Activated CD8-positive, alpha-beta T cell treated with anti-CD3 and anti-CD28 coated beads for 36 hours (primary cell): ENCODE measurements at regions not wholly inside any gene's neighbourhood (a gene's known extent, or its start where the extent isn't known, plus 50 kb on each side); places are given as distances from the start of the nearest gene placed in this dataset.

Experiments used
- ATAC-seq: fragments of 200-7000 bp; cut with Tn5 transposase; one replicate; pipeline ENCODE4 v1.10.0; 2021; ENCODE audit warnings: mild to moderate bottlenecking, moderate library complexity
- CTCF ChIA-PET: fragments of 350-600 bp; sonication (Branson Sonifier 250); formaldehyde crosslinking; loops from one replicate; lab custom pipeline; 2021; ENCODE audit warnings: antibody characterized with exemption; lab: Charles Lee
- POLR2A ChIA-PET: fragments of 350-600 bp; sonication (Branson Sonifier 250); formaldehyde crosslinking; loops from one replicate; lab custom pipeline; 2021; ENCODE audit warnings: antibody characterized with exemption; lab: Charles Lee
- DNase-seq: peaks from one replicate; pipeline ENCODE4 v3.0.0-alpha.2; 2020
- H3K27ac Mint-ChIP-seq: one replicate; pipeline ENCODE4 v1.8.0; 2021; ENCODE audit warnings: mild to moderate bottlenecking, mixed read lengths
- H3K27me3 Mint-ChIP-seq: one replicate; pipeline ENCODE4 v1.8.0; 2021; ENCODE audit warnings: mixed read lengths
- H3K36me3 Mint-ChIP-seq: one replicate; pipeline ENCODE4 v1.8.0; 2021; ENCODE audit warnings: low read depth, mixed read lengths
- H3K4me1 Mint-ChIP-seq: one replicate; pipeline ENCODE4 v1.8.0; 2021; ENCODE audit warnings: low read depth, mixed read lengths
- H3K4me3 Mint-ChIP-seq: one replicate; pipeline ENCODE4 v1.8.0; 2021; ENCODE audit warnings: mild to moderate bottlenecking, moderate library complexity, mixed read lengths
- H3K9me3 Mint-ChIP-seq: one replicate; pipeline ENCODE4 v1.8.0; 2021; ENCODE audit warnings: mixed read lengths
- intact Hi-C: fragments of 100-400 bp; cut with micrococcal nuclease; formaldehyde crosslinking; loops from one replicate; pipeline ENCODE4 v1.10.0; 2022
- TF ChIP-seq, protein P1 (sequence below): fragments of 200-600 bp; IDR thresholded peaks from one replicate; pipeline ENCODE4 v1.8.0; 2022; ENCODE audit warnings: antibody characterized with exemption, mild to moderate bottlenecking

DNA sequence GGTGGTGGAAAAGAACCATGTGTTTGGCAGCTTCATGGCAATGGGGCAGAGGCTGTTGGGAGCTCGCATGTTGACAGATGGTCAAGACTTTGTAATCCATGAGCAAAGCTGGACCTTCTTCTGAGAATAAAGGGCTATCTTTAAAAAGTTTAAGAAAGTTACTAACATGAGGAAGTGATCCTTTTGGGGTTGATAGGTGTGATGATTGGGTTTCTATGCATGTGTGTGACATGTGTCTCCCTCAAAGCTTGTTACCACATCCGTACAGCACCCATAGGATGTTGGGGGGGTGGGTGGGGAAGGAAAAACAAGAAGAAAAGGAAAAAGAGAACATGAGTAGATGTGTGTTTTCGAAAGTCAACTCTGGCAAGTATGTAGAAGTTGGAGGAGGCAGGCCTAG is 123.0 kb upstream of the TLR3 start:
- H3K27ac Mint-ChIP-seq = no peak overlapping the region
- DNase-seq (no peak), ATAC-seq (no peak)
- no peaks in the 10 kb centered on the region for H3K4me1 Mint-ChIP-seq
- ChIA-PET POLR2A (no interaction called here), CTCF (no interaction called here)
- H3K36me3 Mint-ChIP-seq = no peaks in the 10 kb centered on the region
- H3K27me3 Mint-ChIP-seq = peaks cover 9% of the 10 kb centered on the region
- TF ChIP-seq, protein P1, sequence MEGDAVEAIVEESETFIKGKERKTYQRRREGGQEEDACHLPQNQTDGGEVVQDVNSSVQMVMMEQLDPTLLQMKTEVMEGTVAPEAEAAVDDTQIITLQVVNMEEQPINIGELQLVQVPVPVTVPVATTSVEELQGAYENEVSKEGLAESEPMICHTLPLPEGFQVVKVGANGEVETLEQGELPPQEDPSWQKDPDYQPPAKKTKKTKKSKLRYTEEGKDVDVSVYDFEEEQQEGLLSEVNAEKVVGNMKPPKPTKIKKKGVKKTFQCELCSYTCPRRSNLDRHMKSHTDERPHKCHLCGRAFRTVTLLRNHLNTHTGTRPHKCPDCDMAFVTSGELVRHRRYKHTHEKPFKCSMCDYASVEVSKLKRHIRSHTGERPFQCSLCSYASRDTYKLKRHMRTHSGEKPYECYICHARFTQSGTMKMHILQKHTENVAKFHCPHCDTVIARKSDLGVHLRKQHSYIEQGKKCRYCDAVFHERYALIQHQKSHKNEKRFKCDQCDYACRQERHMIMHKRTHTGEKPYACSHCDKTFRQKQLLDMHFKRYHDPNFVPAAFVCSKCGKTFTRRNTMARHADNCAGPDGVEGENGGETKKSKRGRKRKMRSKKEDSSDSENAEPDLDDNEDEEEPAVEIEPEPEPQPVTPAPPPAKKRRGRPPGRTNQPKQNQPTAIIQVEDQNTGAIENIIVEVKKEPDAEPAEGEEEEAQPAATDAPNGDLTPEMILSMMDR = no peak
- intact Hi-C loops = no loop called here
- no peaks in the 10 kb centered on the region for H3K9me3 Mint-ChIP-seq
- H3K4me3 Mint-ChIP-seq = no peak overlapping the region

DNA sequence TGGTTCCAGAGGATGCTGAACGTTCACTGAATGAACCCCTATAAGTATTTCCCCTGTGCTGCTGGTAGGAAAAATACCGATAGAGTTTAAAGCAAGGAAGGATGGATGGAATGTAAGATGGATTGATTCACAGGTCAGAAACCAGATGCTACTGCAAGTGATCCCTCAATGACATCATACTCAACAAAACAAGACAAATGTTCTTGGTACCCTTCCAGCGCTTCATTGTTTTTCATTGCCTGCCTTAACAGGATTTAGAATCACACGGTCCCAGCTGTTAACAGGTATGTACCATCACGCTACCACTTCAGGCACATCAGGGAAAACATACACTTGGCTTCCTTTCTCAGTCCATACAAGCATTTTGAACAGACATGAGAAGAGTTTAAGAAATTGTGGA is 118.1 kb upstream of the TLR3 start:
- TF ChIP-seq, protein P1 = no peak
- intact Hi-C loops = no loop called here
- no peak overlapping the region for H3K4me3 Mint-ChIP-seq
- no peaks in the 10 kb centered on the region for H3K9me3 Mint-ChIP-seq
- DNase-seq (no peak), ATAC-seq (no peak)
- H3K4me1 Mint-ChIP-seq = no peaks in the 10 kb centered on the region
- H3K36me3 Mint-ChIP-seq = no peaks in the 10 kb centered on the region
- H3K27ac Mint-ChIP-seq = no peak overlapping the region
- ChIA-PET CTCF (no interaction called here), POLR2A (no interaction called here)
- peaks cover 14% of the 10 kb centered on the region for H3K27me3 Mint-ChIP-seq

DNA sequence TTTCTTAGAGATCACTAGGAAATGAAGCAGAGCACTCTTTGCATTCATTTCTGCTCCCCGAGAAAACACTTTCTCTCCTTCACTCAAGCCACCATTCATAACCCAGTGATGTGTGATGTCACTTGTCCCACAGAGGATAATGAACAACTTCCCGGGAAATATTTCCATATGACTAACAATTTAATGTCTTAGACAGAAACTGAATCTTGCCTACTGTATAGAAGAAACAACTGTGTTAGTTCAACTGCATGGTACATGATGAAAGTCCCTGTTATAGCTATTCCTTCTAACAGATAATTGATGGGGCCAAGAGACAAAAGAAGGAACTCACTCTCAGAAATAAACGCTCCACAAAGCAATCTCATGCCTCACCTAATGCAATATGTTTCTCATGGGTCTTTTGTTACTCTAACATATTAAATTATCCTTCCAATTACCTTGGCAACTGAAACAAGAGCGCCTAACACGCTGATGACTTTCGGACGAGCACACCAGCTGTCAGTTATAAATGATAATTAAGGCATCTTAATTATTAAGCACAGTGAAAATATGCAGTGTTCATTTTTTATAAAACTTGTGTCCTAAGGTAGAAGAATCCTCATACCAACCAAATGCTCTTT is 113.7 kb upstream of the TLR3 start:
- no peaks in the 10 kb centered on the region for H3K36me3 Mint-ChIP-seq
- no peak for DNase-seq
- no peaks in the 10 kb centered on the region for H3K4me1 Mint-ChIP-seq
- ChIA-PET CTCF (no interaction called here), POLR2A (no interaction called here)
- no peak overlapping the region for H3K27ac Mint-ChIP-seq
- no peak overlapping the region for H3K4me3 Mint-ChIP-seq
- intact Hi-C loops = no loop called here
- no peak for ATAC-seq
- H3K9me3 Mint-ChIP-seq = no peaks in the 10 kb centered on the region
- TF ChIP-seq, protein P1 = no peak
- H3K27me3 Mint-ChIP-seq = peaks cover 7% of the 10 kb centered on the region

DNA sequence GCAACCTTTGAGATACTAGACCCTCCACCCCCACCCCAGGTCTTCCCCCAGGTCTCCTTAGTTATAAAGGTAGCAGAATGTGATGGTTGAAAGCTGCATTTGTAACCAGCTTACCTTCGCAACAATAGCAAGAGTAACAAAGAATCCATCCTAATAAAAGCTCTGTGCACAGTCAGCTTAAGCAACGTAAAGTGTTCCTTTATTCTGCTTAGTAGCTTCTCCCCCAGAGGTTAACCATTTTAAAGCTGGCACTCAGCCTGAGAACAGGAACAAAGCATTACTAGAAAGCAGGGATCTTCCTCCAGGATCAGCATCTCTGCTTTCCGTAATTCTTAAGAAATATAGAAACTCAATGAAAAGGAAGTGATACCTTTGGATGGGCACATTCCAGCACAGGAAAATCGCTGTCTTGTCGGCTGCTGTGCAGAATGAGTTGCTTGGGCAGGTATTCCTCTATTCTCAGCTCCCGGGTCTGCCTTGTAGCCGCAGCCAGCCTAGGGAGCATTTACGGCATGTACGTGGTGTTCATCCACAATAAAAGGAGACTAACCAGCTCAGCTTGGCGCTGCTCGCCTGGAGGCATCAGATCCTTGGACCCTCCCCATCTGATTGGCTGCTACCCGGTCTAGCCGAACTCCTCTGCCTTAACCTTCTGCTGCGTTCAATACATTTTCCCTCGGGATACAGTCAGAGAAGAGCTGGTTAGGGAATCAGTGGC is 113.0 kb upstream of the TLR3 start:
- no peak overlapping the region for H3K27ac Mint-ChIP-seq
- H3K36me3 Mint-ChIP-seq = no peaks in the 10 kb centered on the region
- POLR2A ChIA-PET = no interaction called here
- TF ChIP-seq, protein P1 = no peak
- H3K4me3 Mint-ChIP-seq = no peak overlapping the region
- no peak for DNase-seq
- CTCF ChIA-PET = no interaction called here
- intact Hi-C loops = no loop called here
- no peak for ATAC-seq
- peaks cover 7% of the 10 kb centered on the region for H3K27me3 Mint-ChIP-seq
- H3K9me3 Mint-ChIP-seq = no peaks in the 10 kb centered on the region
- H3K4me1 Mint-ChIP-seq = no peaks in the 10 kb centered on the region

DNA sequence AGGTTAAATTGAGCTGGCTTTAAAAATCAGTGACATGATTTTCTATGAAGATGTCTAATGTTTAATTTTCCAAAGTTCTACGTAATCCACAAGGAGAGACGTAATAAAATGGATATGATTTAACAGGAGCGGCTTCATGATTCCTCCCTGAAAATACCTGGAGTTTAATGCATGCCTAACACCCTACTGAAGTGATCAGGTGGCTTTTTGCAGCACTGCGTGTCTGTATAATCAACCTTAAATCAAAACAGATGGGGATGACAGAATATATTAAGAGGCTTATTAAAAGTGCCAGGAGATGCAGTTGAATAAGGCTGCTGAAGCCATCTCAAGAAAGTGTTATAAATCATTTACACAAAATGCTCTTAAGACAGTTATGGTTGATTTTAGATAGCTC is 112.4 kb upstream of the TLR3 start:
- TF ChIP-seq, protein P1 = no peak
- Mint-ChIP-seq H3K4me1 (no peaks in the 10 kb centered on the region), H3K9me3 (no peaks in the 10 kb centered on the region), H3K4me3 (no peak overlapping the region), H3K36me3 (no peaks in the 10 kb centered on the region), H3K27me3 (peaks cover 7% of the 10 kb centered on the region), H3K27ac (no peak overlapping the region)
- ChIA-PET POLR2A (no interaction called here), CTCF (no interaction called here)
- no peak for ATAC-seq
- DNase-seq = no peak
- intact Hi-C loops = no loop called here
